OCI-LY3 (cell line): ENCODE measurements at regions not wholly inside any gene's neighbourhood (a gene's known extent, or its start where the extent isn't known, plus 50 kb on each side); places are given as distances from the start of the nearest gene placed in this dataset.

Source experiments
- H2AFZ ChIP-seq: fragments of 200-600, 300-600 bp; shearing (Covaris generic); 2 replicates; pipeline ENCODE4 v1.6.0; 2014; ENCODE audit warnings: antibody characterized with exemption, low read depth, low read length
- H3K27ac ChIP-seq: fragments of 200-600, 300-600 bp; sonication (generic); 2 replicates; pipeline ENCODE4 v1.5.1; 2014; ENCODE audit warnings: mild to moderate bottlenecking, low read length, moderate library complexity, mixed read lengths
- H3K27me3 ChIP-seq: fragments of 200-600, 300-600 bp; sonication (generic); 2 replicates; pipeline ENCODE4 v1.6.1; 2014; ENCODE audit warnings: low read depth, low read length, mixed read lengths
- H3K36me3 ChIP-seq: fragments of 200-600, 300-600 bp; sonication (generic); replicated peaks from 2 replicates; pipeline ENCODE3; 2014; ENCODE audit warnings: low read depth, low read length, mixed read lengths
- H3K4me1 ChIP-seq: fragments of 300-600, 200-600 bp; sonication (generic); 2 replicates; pipeline ENCODE4 v1.6.1; 2014; ENCODE audit warnings: low read length, mixed read lengths
- H3K4me2 ChIP-seq: fragments of 200-600, 300-600 bp; sonication (generic); 2 replicates; pipeline ENCODE4 v1.6.1; 2014; ENCODE audit warnings: low read length, mixed read lengths
- H3K4me3 ChIP-seq: fragments of 300-600, 200-600 bp; sonication (generic); 2 replicates; pipeline ENCODE4 v1.5.1; 2014; ENCODE audit warnings: antibody characterized with exemption, mild to moderate bottlenecking, low read length, moderate library complexity
- H3K79me2 ChIP-seq: fragments of 300-600, 200-600 bp; shearing (Covaris generic); 2 replicates; pipeline ENCODE4 v1.6.1; 2014; ENCODE audit warnings: mild to moderate bottlenecking, low read length, mixed read lengths
- H3K9ac ChIP-seq: fragments of 300-600, 200-600 bp; shearing (Covaris generic); 2 replicates; pipeline ENCODE4 v1.6.0; 2014; ENCODE audit warnings: mild to moderate bottlenecking, low read length, moderate library complexity
- H3K9me3 ChIP-seq: fragments of 200-600, 300-600 bp; shearing (Covaris generic); 2 replicates; pipeline ENCODE4 v1.6.1; 2014; ENCODE audit warnings: low read length, mixed read lengths; ENCODE audit not compliant: insufficient read depth
- H4K20me1 ChIP-seq: fragments of 200-600, 300-600 bp; sonication (generic); 2 replicates; pipeline ENCODE4 v1.6.1; 2016; ENCODE audit warnings: low read length, mixed read lengths; ENCODE audit not compliant: insufficient read depth
- CTCF ChIP-seq: fragments of 200-600, 300-600 bp; sonication (generic); IDR thresholded peaks from 2 replicates; pipeline ENCODE4 v1.5.1; 2014; ENCODE audit warnings: antibody characterized with exemption, low read length, low read depth
- EZH2phosphoT487 ChIP-seq: fragments of 200-600 bp; shearing (Covaris generic); IDR thresholded peaks from 2 replicates; pipeline ENCODE4 v1.6.1; 2018; ENCODE audit warnings: antibody characterized with exemption, mixed run types, low read depth

- Histone ChIP-seq H3K79me2 (no peaks in the 10 kb centered on the region), H3K4me3 (no peak overlapping the region), H3K9me3 (no peaks in the 10 kb centered on the region), H3K4me2 (no peak overlapping the region), H3K9ac (no peak overlapping the region), H3K4me1 (no peaks in the 10 kb centered on the region), H3K27me3 (no peaks in the 10 kb centered on the region), H3K27ac (no peak overlapping the region), H3K36me3 (no peaks in the 10 kb centered on the region), H2AFZ (no peak overlapping the region), H4K20me1 (no peaks in the 10 kb centered on the region)
- TF ChIP-seq EZH2phosphoT487: no peak
- TF ChIP-seq CTCF: no peak
These were observed 266.1 kb upstream of the RIOK2 start for GRCh38 chr5:97449172-97449571.

- Histone ChIP-seq H3K4me1 (no peaks in the 10 kb centered on the region), H3K27me3 (no peaks in the 10 kb centered on the region), H4K20me1 (no peaks in the 10 kb centered on the region), H3K4me2 (no peak overlapping the region), H3K9ac (no peak overlapping the region), H3K79me2 (no peaks in the 10 kb centered on the region), H2AFZ (no peak overlapping the region), H3K36me3 (no peaks in the 10 kb centered on the region), H3K4me3 (no peak overlapping the region), H3K27ac (no peak overlapping the region), H3K9me3 (no peaks in the 10 kb centered on the region)
- TF ChIP-seq CTCF (no peak), EZH2phosphoT487 (no peak)
These were observed 269.6 kb upstream of the RIOK2 start for GRCh38 chr5:97452646-97453045.

- no peak overlapping the region for H2AFZ ChIP-seq
- no peaks in the 10 kb centered on the region for H3K27me3 ChIP-seq
- no peak overlapping the region for H3K4me3 ChIP-seq
- H3K79me2 ChIP-seq: no peaks in the 10 kb centered on the region
- H3K27ac ChIP-seq: no peak overlapping the region
- H3K36me3 ChIP-seq: no peaks in the 10 kb centered on the region
- no peak overlapping the region for H3K9ac ChIP-seq
- no peaks in the 10 kb centered on the region for H4K20me1 ChIP-seq
- H3K4me1 ChIP-seq: no peaks in the 10 kb centered on the region
- no peaks in the 10 kb centered on the region for H3K9me3 ChIP-seq
- TF ChIP-seq CTCF (no peak), EZH2phosphoT487 (no peak)
- no peak overlapping the region for H3K4me2 ChIP-seq
These were observed 270.2 kb upstream of the RIOK2 start for GRCh38 chr5:97453263-97453662.

- Histone ChIP-seq H3K27me3 (no peaks in the 10 kb centered on the region), H4K20me1 (no peaks in the 10 kb centered on the region), H3K36me3 (no peaks in the 10 kb centered on the region), H3K79me2 (no peaks in the 10 kb centered on the region), H3K9ac (no peak overlapping the region), H2AFZ (no peak overlapping the region), H3K27ac (no peak overlapping the region), H3K4me3 (no peak overlapping the region), H3K4me2 (no peak overlapping the region), H3K9me3 (no peaks in the 10 kb centered on the region), H3K4me1 (peaks cover 5% of the 10 kb centered on the region)
- TF ChIP-seq EZH2phosphoT487 (no peak), CTCF (no peak)
These were observed 271.0 kb upstream of the RIOK2 start for GRCh38 chr5:97454015-97454414.
